GM10248 (cell line): ENCODE measurements at regions not wholly inside any gene's neighbourhood (a gene's known extent, or its start where the extent isn't known, plus 50 kb on each side); places are given as distances from the start of the nearest gene placed in this dataset.

Experiments used
- CTCF ChIA-PET: fragments of 300-600 bp; sonication (Branson Sonifier 250); formaldehyde crosslinking; extraction: SDS; loops from one replicate; lab custom pipeline; 2021; ENCODE audit warnings: antibody characterized with exemption; lab: Yijun Ruan, JAX
- POLR2A ChIA-PET: fragments of 350-650 bp; sonication (Branson Sonifier 250); formaldehyde crosslinking; extraction: SDS; loops from one replicate; lab custom pipeline; 2020; ENCODE audit warnings: antibody characterized with exemption; lab: Yijun Ruan, JAX
- DNase-seq: peaks from one replicate; pipeline ENCODE4 v3.0.0; 2012; ENCODE audit errors: extremely low spot score
- CTCF ChIP-seq: IDR thresholded peaks from 2 replicates; pipeline ENCODE4 v1.5.1; 2012; ENCODE audit warnings: mild to moderate bottlenecking, low read depth; ENCODE audit errors: extremely low read depth, missing control alignments, control extremely low read depth

GRCh38 chr1:117752661-117753060 is 146.8 kb downstream of the TENT5C start:
- TF ChIP-seq CTCF = no peak
- no peak for DNase-seq
- ChIA-PET CTCF (interaction anchor here (0.7 to 8.5 kb wide), 10 partner anchors 9 to 239 kb away, joined by 3 to 91 read pairs (median 17); no protein-coding TSS in a partner anchor), POLR2A (no interaction called here)

GRCh38 chr1:117753232-117753631 is 147.4 kb downstream of the TENT5C start:
- no peak for DNase-seq
- TF ChIP-seq CTCF = no peak
- POLR2A ChIA-PET = no interaction called here
- CTCF ChIA-PET = interaction anchor here (0.7 to 8.5 kb wide), 27 partner anchors 10 to 684 kb away, joined by 3 to 91 read pairs (median 6); no protein-coding TSS in a partner anchor

- TF ChIP-seq CTCF = no peak
- ChIA-PET POLR2A (no interaction called here), CTCF (interaction anchor here (0.6 to 8.5 kb wide), 48 partner anchors 9 to 810 kb away, joined by 3 to 91 read pairs (median 4); no protein-coding TSS in a partner anchor)
- no peak for DNase-seq
These were observed 147.8 kb downstream of the TENT5C start for GRCh38 chr1:117753652-117754051.

- peak; percentile 60 for DNase-seq
- CTCF ChIA-PET = interaction anchor here (0.6 to 8.5 kb wide), 56 partner anchors 8 to 811 kb away, joined by 3 to 91 read pairs (median 4); no protein-coding TSS in a partner anchor
- POLR2A ChIA-PET = no interaction called here
- peak; percentile 69 for TF ChIP-seq CTCF
These were observed 148.5 kb downstream of the TENT5C start for GRCh38 chr1:117754061-117754969.

- ChIA-PET CTCF (interaction anchor here (0.8 to 8.5 kb wide), 37 partner anchors 11 to 693 kb away, joined by 3 to 91 read pairs (median 5); no protein-coding TSS in a partner anchor), POLR2A (no interaction called here)
- TF ChIP-seq CTCF = no peak
- no peak for DNase-seq
These were observed 151.8 kb downstream of the TENT5C start for GRCh38 chr1:117757668-117758067.

- CTCF ChIA-PET = interaction anchor here (0.6 to 8.5 kb wide), 51 partner anchors 8 to 924 kb away, joined by 3 to 91 read pairs (median 4); no protein-coding TSS in a partner anchor
- POLR2A ChIA-PET = no interaction called here
- peak; percentile 75 for DNase-seq
- peak; percentile 75 for TF ChIP-seq CTCF
These were observed 152.8 kb downstream of the TENT5C start for GRCh38 chr1:117758444-117759316.
